ENCODE measurements at regions not wholly inside any gene's neighbourhood (a gene's known extent, or its start where the extent isn't known, plus 50 kb on each side); places are given as distances from the start of the nearest gene placed in this dataset.

- TF ChIP-seq CTCF (optimal IDR thresholded peaks at IDR 0.05 in 1 of 3, IDR thresholded peaks at IDR 0.05 in 1 of 3, conservative IDR thresholded peaks at IDR 0.05 in 1 of 3; ENCODE audit: extremely low read depth in 1 of 3, insufficient read depth in 2 of 3, low read length in 3 of 3) (no peak), EZH2 (IDR thresholded peaks at IDR 0.05; ENCODE audit: low read length) (no peak)
Measured at GRCh38 chrX:146208821-146209220, 391.2 kb downstream of the SLITRK2 start.

All from keratinocyte (primary cell).